NCI-H526 treated with DMSO at 0.1 percent for 48 hours (cell line): ENCODE measurements at regions not wholly inside any gene's neighbourhood (a gene's known extent, or its start where the extent isn't known, plus 50 kb on each side); places are given as distances from the start of the nearest gene placed in this dataset.
A peak's percentile ranks its signal among the peaks of the same experiment; 100 is the strongest.

Source experiments
- DNase-seq: peaks from one replicate; lab custom pipeline; 2025; lab: John Stamatoyannopoulos, UW

DNA sequence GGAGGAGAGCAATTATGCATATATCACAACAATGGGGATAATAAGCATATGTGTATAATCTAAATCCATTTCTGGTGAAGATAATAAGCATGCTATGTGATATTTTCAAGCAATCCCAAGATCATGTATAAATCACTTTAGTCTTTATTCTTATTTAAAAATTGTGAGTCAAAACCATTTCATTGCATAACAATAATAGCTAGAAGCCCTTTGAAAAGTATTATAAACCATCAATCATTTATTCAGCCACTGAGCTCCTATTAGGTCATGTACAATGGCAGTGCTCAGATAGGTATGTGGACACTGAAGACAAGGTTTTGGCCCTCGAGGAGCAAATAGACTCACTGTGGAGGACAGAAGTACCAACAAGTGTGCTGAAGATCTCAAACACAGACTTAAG lies 113.1 kb downstream of the CDCA7 start:
- no peak for DNase-seq

DNA sequence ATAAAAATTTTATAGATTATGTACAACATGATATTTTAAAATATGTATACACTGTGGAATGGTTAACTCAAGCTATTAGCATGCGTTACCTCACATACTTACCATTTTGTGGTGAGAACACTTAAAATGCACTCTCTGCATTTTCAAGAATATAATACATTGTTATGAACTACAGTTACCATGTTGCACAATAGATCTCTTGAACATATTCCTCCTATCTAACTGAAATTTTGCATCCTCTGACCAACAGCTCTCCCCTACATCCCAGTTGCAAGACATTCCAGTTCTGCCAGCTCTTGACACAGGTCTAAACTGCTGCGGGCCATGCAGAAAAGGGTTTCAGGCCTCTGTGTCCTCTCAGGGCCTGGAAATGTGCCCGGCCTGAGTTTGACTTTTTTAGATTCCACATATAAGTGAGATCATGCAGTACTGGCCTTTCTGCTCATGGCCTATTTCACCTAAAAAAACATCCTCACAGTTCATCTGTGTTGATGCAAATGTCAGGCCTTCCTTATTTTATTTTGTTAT lies 113.7 kb downstream of the CDCA7 start:
- no peak for DNase-seq

DNA sequence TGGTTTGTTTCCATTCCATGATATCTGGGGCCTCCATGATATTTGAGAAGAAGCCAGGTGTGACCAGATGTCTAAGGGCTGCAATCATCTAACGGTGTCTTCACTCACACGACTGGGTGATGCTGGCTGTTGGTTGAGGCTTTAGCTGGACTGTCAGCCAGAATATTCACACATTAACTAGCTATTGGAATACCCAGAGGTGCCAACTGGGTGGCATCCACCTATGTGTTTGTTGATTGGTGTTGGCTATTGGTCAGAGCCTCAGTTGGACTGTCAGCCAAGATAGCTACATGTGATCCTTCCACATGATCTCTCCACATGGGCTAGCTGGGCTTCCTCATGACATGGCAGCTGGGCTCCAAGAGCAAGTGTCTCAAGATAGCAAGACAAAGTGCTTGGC lies 117.4 kb downstream of the CDCA7 start:
- no peak for DNase-seq

DNA sequence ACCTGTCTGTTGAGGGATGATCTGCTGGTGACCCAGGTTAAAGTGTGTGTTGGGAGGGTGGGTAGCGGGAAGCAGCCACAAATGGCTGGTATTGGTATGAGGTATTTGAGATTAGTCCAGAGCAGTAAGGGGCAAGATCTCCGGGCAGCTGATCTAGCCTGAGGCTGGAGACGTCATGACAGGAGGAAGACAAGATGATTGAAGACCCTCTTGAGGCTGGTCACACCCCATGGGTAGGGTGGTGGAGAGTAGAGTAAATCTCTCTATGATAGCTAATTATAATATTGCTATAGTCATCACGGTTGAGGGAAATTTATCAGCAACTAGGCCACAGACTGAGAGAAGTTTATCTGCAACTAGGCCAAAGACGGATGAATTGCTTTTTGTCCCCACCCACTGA lies 128.5 kb downstream of the CDCA7 start:
- DNase-seq = no peak

DNA sequence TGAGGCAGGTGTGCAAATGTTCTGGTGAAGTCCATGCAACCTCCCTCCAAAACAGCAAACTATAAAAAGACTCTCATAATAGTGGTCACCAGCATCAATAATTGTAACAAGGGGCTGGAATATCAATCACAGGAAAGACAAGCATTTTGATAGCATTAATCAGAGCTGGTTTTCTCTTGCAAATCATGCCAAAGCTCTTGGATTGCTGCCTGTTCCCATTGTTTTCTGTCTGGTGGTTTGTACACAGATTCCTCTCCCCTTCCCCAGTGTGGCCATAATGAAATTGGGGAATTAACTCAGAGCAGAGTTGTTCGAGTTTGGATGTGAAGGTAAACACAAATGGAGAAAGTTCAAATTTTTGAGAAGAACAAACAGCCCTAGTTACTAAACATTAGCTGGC lies 134.2 kb downstream of the CDCA7 start:
- DNase-seq = no peak

DNA sequence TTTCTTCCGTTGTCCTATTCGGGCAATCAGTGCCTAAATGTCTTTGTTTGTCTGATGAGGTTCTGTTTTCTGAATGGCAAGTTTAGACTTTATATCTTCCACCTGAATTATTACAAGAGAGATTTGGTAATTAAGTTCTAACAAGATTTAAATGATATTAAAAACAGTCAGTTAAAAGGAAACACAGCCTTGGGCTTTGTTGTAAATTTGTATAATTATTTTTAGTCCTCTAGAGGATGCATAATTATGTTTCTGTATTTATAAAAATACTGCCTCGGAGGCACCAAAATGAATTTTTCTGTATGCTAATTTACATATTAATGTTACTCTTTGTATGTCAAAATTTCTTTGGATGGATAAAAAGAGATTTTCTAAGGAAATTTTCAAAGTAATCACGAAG lies 136.7 kb downstream of the CDCA7 start:
- DNase-seq = no peak

DNA sequence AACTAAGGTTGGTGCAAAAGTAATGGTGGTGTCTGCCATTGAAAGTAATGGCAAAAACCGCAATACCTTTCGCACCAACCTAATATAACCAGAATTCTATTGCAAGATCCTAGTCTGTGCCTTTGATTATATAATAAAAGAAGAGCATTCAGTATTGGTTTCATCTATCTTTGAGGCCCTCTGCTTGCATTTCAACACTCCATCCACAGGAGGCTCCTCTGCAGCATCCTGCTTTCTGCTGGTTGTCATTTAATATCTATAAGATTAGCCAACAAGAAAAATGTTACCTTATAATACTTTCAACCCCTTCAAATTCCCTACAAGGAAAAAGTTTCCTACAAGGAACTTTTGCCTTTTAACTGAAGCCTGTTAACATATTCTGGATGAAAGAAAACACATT lies 139.2 kb downstream of the CDCA7 start:
- DNase-seq = no peak

DNA sequence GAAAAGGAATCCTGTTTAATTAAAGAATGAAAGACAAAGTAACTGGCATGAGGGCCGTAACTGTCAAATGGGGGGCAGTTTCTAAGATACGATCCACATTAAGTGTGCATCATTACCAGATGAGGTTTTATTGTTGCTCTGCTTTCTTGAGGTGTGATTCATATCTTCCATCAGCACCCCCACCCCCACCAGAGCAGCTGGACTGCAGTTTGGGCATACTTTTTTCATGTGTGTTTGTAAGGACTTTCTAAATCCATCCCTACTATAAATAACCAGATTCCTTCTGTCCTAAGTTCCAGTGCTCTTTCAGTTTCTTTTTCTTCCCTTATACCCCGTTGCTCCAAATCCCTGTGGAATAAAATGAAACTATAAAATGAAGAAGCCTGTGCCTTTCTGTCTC lies 142.1 kb downstream of the CDCA7 start:
- no peak for DNase-seq

DNA sequence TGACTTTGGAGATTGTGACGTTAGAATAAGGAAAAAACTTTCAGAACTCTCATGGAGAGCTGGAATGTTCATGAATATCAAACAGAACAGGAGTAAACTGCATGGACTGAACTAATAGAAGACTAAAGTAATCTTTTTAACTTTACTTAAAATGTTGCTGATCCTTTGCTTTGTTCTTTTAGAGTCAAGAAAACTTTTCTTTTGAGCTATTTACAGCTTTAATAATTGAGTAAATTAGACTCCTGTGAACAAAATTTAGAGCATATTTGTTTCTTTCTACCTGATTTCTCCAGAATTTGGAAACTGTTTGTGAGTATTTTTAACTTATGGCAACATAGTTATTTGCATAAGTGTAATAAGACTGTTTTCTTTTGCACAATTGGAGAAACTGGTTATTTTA lies 146.3 kb downstream of the CDCA7 start:
- DNase-seq = no peak

DNA sequence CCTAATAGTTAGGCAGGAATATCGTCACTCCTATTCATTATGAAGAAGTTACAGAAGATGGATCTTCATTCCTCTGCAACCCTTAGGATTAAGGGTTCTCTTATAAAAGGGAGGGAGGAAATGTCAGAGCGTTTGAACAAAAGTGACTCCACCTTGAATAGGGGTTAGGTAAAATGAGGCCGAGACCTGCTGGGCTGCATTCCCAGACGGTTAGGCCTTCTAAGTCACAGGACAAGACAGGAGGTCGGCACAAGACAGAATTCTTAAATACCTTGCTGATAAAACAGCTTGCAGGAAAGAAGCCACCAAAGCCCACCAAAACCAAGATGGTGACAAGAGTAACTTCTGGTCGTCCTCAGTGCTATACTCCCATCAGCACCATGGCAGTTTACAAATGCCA lies 147.6 kb downstream of the CDCA7 start:
- DNase-seq = no peak

DNA sequence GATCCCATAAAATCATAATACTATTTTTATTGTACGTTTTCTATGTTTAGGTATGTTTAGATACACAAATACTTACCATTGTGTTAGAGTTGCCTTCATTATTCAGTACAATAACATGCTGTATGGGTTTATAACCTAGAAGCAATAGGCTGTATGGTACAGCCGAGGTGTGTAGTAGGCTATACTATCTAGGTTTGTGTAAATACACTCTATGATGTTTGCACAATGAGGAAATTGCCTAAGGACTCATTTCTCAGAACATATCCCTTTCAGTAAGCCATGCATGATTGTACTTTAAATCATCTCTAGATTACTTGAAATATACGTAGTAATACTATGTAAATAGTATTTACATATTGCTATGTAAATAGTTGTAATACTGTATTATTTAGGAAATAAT lies 156.7 kb downstream of the CDCA7 start:
- DNase-seq = peak; percentile 38

DNA sequence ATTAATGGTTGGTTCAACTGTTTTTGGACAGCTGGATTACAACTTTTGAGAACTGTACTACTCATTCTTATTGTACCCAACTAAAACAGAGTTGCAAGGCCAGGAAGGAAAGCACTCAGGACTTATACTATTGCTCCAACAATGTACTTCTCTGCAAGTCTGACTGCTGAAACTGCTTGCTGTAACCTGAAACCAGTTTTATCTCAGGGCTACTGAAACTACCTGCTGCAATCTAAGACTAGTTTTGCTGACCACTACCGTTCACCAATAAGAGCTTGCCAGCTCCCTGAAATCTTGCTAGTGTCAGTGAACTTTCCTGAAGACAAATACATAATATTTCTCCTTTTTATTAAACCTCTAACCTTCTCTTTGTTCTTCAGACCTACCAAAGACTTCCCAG lies 157.3 kb downstream of the CDCA7 start:
- no peak for DNase-seq

DNA sequence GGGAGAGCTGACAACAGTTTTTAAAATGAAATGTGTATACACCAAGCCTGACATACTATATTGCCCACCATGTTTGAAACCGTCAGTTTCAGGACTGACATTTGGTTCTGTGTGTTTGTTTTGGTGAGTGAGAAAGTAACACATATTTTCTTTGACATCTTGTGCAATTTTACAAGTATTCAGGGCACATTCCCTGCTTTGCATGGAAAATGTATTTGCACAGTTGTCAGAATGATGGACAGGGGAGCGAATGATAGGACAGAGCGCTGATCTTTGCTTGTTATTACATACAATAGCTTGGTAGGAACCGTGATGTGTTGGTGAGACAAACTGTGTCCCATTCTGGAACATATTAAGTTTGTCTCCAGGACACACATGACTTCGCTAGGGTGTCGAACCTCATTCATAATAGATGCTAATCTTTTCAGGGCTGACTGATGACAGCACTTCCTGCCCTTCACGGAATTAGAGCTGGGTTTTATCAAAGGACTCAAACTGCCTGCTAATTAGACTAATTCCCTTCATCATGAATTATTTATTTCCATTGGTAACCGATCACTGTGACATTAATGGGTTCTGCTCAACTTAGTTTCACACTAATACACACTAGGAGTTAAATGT lies 158.5 kb downstream of the CDCA7 start:
- peak; percentile 27 for DNase-seq

DNA sequence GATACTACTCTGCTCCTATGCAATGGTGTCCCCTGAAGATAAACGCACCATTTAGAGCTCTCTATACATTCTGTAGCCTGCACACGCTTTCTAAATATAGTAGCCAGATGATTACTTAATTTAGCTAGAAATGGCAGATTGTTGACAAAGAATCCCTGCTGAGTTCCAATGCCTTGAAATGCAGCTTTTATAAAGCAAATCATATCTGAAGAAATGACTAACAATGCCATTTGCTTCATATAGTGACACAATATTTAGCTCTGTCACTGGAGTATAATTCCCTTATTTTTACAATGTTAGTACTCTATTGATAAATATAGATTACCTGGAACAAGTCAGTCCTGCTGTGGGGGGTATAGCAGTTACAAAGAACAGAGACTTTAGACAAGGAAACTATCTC lies 166.2 kb downstream of the CDCA7 start:
- DNase-seq = no peak

DNA sequence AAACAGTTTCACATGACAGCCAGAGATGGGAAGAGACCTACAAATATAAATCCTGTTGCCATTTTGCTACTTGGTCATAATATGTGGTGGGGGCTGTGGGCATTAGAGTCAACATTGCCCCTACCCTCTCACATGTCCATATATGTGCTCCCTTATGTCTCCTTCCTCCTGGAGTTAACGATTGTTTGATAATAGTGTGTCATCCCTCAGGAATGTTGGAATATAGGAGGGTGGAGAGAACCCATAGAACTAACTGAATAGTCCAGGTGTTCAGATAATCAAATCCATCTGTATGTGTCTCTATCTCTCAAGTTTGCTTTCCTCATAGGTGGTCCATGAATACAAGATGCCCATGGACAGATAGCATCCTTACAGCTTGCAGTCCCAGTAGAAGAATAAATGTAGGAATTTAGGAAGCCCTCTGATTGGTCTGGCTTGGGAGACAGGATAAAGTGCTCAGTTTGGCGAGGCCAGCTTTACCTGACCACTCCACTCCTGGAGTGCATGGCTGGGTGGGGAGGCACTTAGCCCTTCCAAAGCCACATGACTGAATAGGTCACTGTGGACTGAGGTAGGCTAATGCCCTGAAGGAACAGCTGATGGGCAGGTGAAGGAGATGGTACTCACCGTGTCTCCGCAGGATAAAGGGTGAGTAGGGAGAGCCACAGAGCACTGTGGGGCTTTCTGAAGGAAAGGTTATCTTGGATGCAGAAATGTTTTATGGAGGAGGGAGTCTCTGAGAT lies 166.9 kb downstream of the CDCA7 start:
- no peak for DNase-seq

DNA sequence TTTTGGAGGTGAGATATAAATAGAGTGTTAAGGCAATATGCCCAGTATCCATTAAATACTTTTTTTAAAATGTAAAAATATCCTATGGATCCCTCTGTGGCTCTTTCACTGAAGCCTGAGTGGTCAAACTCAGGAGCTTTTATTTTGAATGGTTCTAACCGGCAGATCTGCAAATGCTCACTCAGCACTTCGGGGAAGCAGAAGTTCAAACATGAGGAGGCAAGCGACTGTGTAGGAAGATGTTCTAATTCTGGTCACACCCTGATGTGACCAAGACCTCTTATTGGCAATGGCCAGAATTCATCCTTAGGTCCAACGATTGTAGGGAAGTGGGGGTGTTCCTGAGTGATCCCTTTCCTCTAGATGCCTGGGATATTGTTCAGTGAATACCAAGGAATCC lies 168.8 kb downstream of the CDCA7 start:
- DNase-seq = no peak

DNA sequence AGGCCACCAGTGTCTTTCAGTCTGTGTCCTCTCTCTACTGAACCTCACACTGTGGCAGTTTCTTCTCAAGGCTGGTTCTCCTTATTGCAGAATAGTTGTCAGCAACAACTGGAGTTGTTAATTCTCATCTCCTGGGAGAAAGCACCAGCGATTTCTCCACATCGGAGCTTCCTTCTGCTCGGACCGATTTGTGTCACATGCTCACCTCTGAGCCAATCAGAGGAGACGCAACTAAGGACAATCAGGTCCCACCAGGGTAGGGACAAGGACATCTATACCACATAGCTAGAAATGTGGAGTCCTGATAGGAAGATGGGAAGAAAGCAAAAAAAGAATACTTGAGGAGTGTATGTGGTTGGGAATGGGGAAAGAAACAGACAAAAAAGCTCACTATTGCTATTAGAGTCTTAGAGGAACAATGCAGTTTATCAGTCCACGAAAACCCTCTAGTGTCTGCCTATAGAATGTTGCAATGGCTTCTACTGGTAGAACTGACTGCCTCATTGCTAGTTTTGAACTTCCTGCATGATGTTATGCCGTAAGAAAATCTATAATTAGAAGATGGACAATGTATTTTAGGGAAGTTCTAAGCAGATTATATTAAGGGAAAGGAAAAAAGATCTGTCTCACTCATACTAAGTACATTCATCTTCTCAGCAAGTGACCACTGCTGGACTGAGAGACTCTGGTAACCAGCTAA lies 169.7 kb downstream of the CDCA7 start:
- DNase-seq = no peak

DNA sequence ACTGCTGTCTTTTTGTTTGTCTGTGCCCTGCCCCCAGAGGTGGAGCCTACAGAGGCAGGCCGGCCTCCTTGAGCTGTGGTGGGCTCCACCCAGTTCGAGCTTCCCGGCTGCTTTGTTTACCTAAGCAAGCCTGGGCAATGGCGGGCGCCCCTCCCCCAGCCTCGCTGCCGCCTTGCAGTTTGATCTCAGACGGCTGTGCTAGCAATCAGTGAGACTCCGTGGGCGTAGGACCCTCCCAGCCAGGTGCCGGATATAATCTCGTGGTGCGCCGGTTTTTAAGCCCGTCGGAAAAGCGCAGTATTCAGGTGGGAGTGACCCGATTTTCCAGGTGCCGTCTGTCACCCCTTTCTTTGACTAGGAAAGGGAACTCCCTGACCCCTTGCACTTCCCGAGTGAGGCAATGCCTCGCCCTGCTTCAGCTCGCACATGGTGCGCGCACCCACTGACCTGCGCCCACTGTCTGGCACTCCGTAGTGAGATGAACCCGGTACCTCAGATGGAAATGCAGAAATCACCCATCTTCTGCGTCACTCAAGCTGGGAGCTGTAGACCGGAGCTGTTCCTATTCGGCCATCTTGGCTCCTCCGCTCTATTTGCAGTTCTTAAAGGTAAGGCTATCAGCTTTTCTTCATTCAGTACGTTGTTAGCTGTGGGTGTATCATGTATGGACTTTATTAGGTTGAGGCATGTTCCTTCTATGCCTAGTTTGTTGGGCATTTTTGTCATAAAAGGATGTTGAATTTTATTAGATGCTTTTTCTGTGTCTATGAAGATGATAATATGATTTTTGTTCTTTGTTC lies 178.3 kb downstream of the CDCA7 start:
- peak; percentile 49 for DNase-seq

DNA sequence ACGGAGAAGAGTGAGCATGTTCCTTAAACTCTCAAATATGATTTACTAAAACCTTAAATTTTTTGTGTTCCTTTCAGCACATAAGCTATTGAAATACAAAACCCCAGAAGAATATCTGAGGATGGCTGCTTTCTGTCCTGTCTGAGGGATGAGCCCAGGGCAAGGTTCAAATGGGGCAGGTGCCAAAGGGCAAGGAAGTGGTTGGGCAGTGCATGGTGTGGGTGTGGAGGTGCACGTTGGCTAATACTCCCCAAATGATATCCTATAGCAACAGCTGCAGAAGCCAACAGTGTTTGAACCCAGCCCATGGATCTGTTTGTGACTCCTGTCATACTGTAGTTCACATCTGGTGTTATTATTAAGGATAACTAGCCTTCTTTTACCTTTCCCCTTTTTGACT lies 183.0 kb downstream of the CDCA7 start:
- no peak for DNase-seq

DNA sequence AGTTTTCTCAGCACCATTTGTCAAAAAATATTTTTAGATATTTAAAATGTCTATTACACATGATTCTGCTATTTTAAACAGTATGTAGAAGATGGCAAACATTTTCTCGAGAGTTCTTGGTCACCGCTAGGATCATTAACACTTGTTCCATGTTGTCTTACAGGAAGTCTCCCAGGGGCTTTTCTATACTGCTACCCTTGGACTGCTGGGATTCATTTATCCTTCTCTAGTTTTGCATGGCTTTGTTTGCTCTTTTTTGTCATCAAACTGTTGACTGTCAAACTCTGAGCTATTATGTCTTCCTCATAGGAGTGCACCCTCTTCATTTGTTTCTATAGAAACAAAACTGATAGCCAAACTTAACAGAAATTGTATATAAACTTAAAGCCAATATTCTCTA lies 184.9 kb downstream of the CDCA7 start:
- no peak for DNase-seq

DNA sequence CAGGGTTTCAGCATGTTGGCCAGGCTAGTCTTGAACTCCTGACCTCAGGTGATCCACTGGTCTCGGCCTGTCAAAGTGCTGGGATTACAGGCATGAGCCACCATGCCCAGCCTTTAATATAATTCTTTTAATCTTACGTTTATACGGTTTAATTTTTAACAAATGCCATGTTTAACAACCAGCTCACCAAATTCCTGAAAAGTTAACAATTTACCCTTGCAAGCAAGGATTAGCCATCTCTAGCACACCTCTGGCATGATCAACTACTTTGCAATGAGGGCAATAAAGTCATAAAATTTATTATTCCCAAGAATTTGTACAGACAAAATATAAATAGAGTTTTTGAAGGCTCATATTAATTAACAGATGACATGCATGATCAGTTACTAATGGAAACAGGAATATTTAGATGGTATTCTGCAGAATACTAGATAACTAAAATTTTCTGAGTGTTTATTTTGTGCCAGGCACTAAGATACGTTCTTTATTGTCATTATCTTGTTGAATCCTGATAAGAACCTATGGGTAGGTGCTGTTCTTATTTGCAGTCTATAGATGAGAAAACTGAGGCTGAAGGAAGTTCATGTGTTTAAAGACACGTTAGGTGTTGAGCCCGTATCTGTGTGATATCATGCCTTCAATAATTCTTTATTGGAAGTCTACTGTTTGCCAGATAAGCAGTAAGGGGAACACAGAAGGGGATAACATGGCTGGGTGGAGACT lies 190.1 kb downstream of the CDCA7 start:
- no peak for DNase-seq

DNA sequence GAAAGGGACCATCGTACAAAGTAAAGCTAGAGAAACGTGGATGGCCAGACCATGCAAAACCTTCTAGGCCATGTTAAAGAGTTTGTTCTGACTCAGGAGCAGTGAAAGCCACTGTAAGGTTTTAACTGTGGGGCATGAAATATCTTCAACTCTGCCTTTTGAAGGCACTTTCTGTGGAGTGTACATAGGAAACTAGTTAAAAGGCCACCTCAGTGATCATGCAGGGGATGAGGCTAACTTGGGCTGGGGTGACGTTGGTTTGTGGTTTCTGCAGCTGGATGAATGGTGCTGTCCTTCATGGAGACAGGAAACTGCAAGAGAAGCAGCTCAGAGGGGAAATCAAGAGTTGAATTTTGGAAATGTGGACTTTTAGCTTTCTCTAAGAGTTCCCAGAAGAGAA lies 190.7 kb downstream of the CDCA7 start:
- no peak for DNase-seq
